NB4 (cell line): ENCODE measurements at regions not wholly inside any gene's neighbourhood (a gene's known extent, or its start where the extent isn't known, plus 50 kb on each side); places are given as distances from the start of the nearest gene placed in this dataset.

Experiments used
- DNase-seq: peaks from one replicate; pipeline ENCODE4 v3.0.0; 2010; ENCODE audit warnings: low read depth
- H3K4me3 ChIP-seq: one replicate; pipeline ENCODE4 v1.5.1; 2011; ENCODE audit warnings: mild to moderate bottlenecking, low read depth, low read length, moderate library complexity
- CTCF ChIP-seq: IDR thresholded peaks from one replicate; pipeline ENCODE4 v1.5.1; 2012; ENCODE audit warnings: low read depth, low read length
- MYC ChIP-seq: IDR thresholded peaks from 2 replicates; pipeline ENCODE4 v1.6.1; 2011; ENCODE audit warnings: low read depth, low read length
- POLR2A ChIP-seq: IDR thresholded peaks from 2 replicates; pipeline ENCODE4 v1.6.1; 2011; ENCODE audit warnings: mild to moderate bottlenecking; ENCODE audit not compliant: insufficient read length; ENCODE audit errors: extremely low read depth
- TF ChIP-seq, protein P1 (sequence below): IDR thresholded peaks from 2 replicates; pipeline ENCODE4 v1.6.1; 2011; ENCODE audit warnings: low read depth, low read length

GRCh38 chr5:114208588-114208987 is 153.3 kb upstream of the KCNN2 start:
- no peak for DNase-seq
- TF ChIP-seq POLR2A (no peak), MYC (no peak), CTCF (no peak)
- TF ChIP-seq, protein P1, sequence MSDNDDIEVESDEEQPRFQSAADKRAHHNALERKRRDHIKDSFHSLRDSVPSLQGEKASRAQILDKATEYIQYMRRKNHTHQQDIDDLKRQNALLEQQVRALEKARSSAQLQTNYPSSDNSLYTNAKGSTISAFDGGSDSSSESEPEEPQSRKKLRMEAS, result no peak
- H3K4me3 ChIP-seq, result no peak overlapping the region

DNA sequence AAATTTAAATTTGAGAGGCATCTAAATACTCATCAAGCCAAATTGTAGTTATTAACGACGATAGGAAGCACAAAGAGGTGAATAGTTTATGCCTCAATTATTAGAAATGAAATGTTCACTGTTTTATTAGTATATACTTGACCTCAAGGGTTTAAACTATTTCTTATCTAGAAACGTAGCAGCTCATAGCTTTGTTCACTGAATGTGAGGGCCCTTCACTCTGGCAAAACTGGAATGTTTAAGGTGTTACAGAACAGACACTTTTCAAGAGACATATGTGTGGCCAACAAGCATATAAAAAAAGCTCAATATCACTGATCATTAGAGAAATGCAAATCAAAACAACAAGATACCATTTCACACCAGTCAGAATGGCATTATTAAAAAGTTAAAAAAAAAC is 151.2 kb upstream of the KCNN2 start:
- TF ChIP-seq MYC (no peak), POLR2A (no peak), CTCF (no peak)
- TF ChIP-seq, protein P1, result no peak
- DNase-seq, result no peak
- no peak overlapping the region for H3K4me3 ChIP-seq

DNA sequence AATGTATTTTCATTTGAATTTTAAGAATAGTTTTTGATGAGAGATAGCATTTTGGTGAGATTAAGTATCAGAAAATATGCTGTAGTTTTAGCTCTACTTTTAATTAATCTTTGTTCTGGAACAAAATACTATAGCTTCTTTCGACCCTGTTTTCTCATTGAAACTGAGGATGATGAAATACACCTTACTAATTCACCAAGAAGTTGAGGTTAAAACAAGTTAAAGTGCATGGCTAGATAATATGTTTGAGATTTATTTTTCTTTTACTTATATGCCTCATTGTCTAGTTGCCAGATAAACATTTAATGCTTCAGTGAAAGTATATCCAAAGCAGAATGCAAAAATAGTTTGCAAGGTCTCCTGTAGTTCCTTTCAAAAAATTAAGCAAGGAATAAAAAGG is 140.1 kb upstream of the KCNN2 start:
- TF ChIP-seq MYC (no peak), POLR2A (no peak), CTCF (no peak)
- TF ChIP-seq, protein P1, result no peak
- no peak for DNase-seq
- H3K4me3 ChIP-seq, result no peak overlapping the region

- TF ChIP-seq POLR2A, result no peak
- no peak for TF ChIP-seq MYC
- TF ChIP-seq, protein P1, result no peak
- peak; percentile 30 for TF ChIP-seq CTCF
- H3K4me3 ChIP-seq, result no peak overlapping the region
- peak; percentile 35 for DNase-seq
Measured at GRCh38 chr5:114223866-114224265, 138.0 kb upstream of the KCNN2 start.

- peak; percentile 37 for DNase-seq
- TF ChIP-seq MYC, result no peak
- TF ChIP-seq CTCF, result no peak
- TF ChIP-seq POLR2A, result no peak
- no peak overlapping the region for H3K4me3 ChIP-seq
Measured at GRCh38 chr5:114237766-114238165, 124.1 kb upstream of the KCNN2 start.

DNA sequence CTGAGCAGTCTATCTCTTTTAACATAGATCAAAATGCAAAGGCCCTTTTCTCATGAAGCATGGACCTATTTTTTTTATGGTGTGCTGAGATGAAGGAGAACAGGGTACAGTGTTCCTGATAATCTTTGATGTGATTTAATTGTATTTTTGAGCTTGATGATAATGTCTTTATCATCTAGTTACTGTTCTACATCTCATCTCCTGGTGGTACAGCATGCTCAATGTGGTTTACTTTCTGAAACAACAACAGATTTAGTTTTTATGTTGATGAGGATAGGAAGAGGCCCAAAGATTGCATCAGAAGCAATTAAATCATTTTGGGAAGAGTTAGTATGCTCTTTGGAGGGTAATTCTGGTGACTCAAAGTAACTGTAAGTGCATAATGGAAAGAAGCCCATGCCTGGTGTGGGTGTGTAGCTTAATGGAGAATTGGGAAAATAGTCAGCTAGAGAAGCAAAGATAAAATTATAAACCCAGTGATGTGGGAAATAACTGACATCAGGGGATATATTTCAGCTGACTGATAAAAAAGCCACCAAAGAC is 123.0 kb upstream of the KCNN2 start:
- TF ChIP-seq, protein P1, result no peak
- TF ChIP-seq CTCF (no peak), POLR2A (no peak), MYC (no peak)
- no peak overlapping the region for H3K4me3 ChIP-seq
- no peak for DNase-seq
